ENCODE measurements at regions not wholly inside any gene's neighbourhood (a gene's known extent, or its start where the extent isn't known, plus 50 kb on each side); places are given as distances from the start of the nearest gene placed in this dataset.

DNA sequence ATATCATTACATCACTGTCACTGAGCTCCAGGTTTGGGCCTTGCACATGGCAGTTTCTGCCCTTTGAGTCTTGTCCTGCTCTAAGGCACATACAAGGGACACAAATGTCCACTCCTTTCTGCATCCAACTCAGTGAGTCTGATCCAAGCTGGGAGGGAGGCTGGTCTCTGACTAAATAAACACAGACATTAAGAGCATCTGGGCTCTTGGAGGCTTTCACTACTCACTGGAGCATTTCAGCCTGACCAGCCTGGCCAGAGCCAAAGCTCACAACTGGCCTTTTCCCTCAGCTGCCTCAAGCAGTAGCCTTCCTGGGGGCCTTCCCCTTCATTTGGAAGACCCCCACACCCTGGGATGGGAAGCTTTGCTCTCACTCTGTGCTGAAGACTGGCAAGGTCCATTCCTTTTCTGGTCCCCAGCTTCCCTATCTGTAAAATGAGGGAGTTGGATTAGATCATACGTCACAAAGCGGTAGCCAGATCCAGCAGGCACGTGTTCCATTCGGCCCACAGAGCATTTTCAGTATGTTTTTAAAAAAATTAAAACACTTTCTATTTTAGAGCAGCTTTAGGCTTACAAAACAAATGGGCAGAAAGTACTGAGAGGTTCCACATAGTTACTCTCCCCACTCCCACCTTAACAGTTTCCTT, 58.6 kb upstream of the XPA start:
- Histone ChIP-seq H3K18ac (ENCODE audit: insufficient read length, low read depth, low read length) (no peak overlapping the region), H2AFZ (ENCODE audit: low read length) (no peak overlapping the region), H3K79me1 (ENCODE audit: insufficient read depth, low read depth, low read length, poor library complexity, severe bottlenecking) (no peaks in the 10 kb centered on the region), H3K4ac (ENCODE audit: low read depth, low read length) (no peak overlapping the region), H3K9me3 (ENCODE audit: control insufficient read depth, low read depth, low read length) (no peaks in the 10 kb centered on the region), H3T11ph (ENCODE audit: low read length) (no peak overlapping the region), H2BK5ac (ENCODE audit: insufficient read length, low read length) (no peak overlapping the region), H4K91ac (ENCODE audit: insufficient read length, low read depth, low read length) (no peak overlapping the region), H4K5ac (ENCODE audit: insufficient read length, low read depth, low read length) (no peak overlapping the region), H3K9ac (ENCODE audit: extremely low read depth, insufficient read length, low read length) (no peak overlapping the region), H3K4me2 (ENCODE audit: insufficient read depth, insufficient read length, low read length) (no peak overlapping the region), H2AK5ac (ENCODE audit: insufficient read length, low read length) (no peak overlapping the region), H3K56ac (ENCODE audit: insufficient read length, low read depth, low read length) (no peak overlapping the region), H3K23ac (ENCODE audit: insufficient read length, low read depth, low read length) (no peak overlapping the region), H3K4me1 (ENCODE audit: insufficient read depth, low read length) (no peaks in the 10 kb centered on the region), H3K27ac (ENCODE audit: insufficient read length, low read depth, low read length) (no peak overlapping the region), H2BK120ac (ENCODE audit: low read depth, low read length, poor library complexity, severe bottlenecking) (no peak overlapping the region), H2BK12ac (ENCODE audit: insufficient read length, low read depth, low read length) (no peak overlapping the region), H3K14ac (ENCODE audit: insufficient read depth, low read length) (no peak overlapping the region), H4K20me1 (ENCODE audit: control insufficient read depth, insufficient read depth, insufficient read length) (no peaks in the 10 kb centered on the region), H3K23me2 (ENCODE audit: insufficient read length, low read depth, low read length, poor library complexity, severe bottlenecking) (no peaks in the 10 kb centered on the region), H4K8ac (replicated peaks; ENCODE audit: insufficient read length, low read depth, low read length) (no peak overlapping the region), H2BK20ac (ENCODE audit: low read depth, low read length, poor library complexity, severe bottlenecking) (no peak overlapping the region), H2BK15ac (ENCODE audit: low read depth, low read length) (no peak overlapping the region), H3K27me3 (ENCODE audit: insufficient read depth, low read length) (no peaks in the 10 kb centered on the region), H3K79me2 (ENCODE audit: insufficient read depth, low read length) (no peaks in the 10 kb centered on the region)
- Mint-ChIP-seq H3K4me3 (no peak overlapping the region), H3K36me3 (ENCODE audit: insufficient read depth in 1 of 3, low read depth in 3 of 3) (peaks cover 0 to 4% (median 0%) of the 10 kb centered on the region in 3 experiments; a peak in 1 of 7 replicates), H3K4me1 (no peaks in the 10 kb centered on the region), H3K27me3 (ENCODE audit: low read depth) (peaks cover 70% of the 10 kb centered on the region), H3K9me3 (peaks cover 14 to 17% of the 10 kb centered on the region in 2 experiments), H3K27ac (no peak overlapping the region)
- no peak for DNase-seq
- WGBS (ENCODE audit: extremely low coverage, insufficient read length, low lambda C conversion rate): no CpG with 5 or more reads among the region's 4 CpGs
- TF ChIP-seq, protein P1, sequence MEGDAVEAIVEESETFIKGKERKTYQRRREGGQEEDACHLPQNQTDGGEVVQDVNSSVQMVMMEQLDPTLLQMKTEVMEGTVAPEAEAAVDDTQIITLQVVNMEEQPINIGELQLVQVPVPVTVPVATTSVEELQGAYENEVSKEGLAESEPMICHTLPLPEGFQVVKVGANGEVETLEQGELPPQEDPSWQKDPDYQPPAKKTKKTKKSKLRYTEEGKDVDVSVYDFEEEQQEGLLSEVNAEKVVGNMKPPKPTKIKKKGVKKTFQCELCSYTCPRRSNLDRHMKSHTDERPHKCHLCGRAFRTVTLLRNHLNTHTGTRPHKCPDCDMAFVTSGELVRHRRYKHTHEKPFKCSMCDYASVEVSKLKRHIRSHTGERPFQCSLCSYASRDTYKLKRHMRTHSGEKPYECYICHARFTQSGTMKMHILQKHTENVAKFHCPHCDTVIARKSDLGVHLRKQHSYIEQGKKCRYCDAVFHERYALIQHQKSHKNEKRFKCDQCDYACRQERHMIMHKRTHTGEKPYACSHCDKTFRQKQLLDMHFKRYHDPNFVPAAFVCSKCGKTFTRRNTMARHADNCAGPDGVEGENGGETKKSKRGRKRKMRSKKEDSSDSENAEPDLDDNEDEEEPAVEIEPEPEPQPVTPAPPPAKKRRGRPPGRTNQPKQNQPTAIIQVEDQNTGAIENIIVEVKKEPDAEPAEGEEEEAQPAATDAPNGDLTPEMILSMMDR (conservative IDR thresholded peaks at IDR 0.05): no peak
